Fibroblast of lung (primary cell): ENCODE measurements at regions not wholly inside any gene's neighbourhood (a gene's known extent, or its start where the extent isn't known, plus 50 kb on each side); places are given as distances from the start of the nearest gene placed in this dataset.

Experiments used
- CTCF ChIP-seq, 2 donors: IDR thresholded peaks in 1 of 2; conservative IDR thresholded peaks in 1 of 2; 1 replicate in 1 of 2; 2 replicates in 1 of 2; pipeline ENCODE4 v1.5.1; 2011 to 2012; ENCODE audit warnings: low read length in 2 of 2, control low read depth in 1 of 2, inconsistent platforms in 1 of 2, low read depth in 1 of 2, mild to moderate bottlenecking in 1 of 2
- EZH2 ChIP-seq: IDR thresholded peaks from 2 replicates; pipeline ENCODE4 v1.5.1; 2012; ENCODE audit warnings: low read length, control low read depth, mild to moderate bottlenecking; ENCODE audit errors: missing control alignments

- TF ChIP-seq CTCF (conservative IDR thresholded peaks at IDR 0.05 in 1 of 2, IDR thresholded peaks at IDR 0.05 in 1 of 2; ENCODE audit: low read depth in 1 of 2, low read length in 2 of 2) (no peak), EZH2 (no peak)
Observed at GRCh38 chr9:88739373-88739772, 204.4 kb downstream of the NXNL2 start.
